ENCODE measurements at regions not wholly inside any gene's neighbourhood (a gene's known extent, or its start where the extent isn't known, plus 50 kb on each side); places are given as distances from the start of the nearest gene placed in this dataset.

GRCh38 chr5:135629666-135630065, 50.9 kb upstream of the CXCL14 start:
- TF ChIP-seq POLR2AphosphoS5 (IDR thresholded peaks at IDR 0.05; ENCODE audit: borderline replicate concordance, low read depth, low read length), result no peak
- no peak for TF ChIP-seq EZH2 (IDR thresholded peaks at IDR 0.05)
- no peak for TF ChIP-seq FOXP2 (optimal IDR thresholded peaks at IDR 0.05; ENCODE audit: control extremely low read depth, extremely low read length, insufficient read depth)
